ENCODE measurements at regions not wholly inside any gene's neighbourhood (a gene's known extent, or its start where the extent isn't known, plus 50 kb on each side); places are given as distances from the start of the nearest gene placed in this dataset.

DNA sequence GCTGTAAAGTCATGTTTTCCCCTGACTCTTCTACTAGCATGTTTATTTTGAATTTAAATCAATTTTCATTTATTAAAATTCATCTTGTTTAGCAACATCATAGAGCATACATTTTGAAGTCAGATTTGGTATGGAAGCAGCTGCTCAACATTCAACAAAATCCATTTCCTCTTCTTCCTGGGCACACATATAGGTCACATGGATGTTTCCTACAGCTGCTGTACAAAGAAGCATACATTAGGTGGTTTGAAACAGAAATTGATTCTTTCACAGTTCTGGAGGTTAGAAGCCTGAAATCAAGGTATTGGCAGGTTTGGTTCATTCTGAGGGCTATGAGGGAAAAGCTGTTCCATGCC, 495.2 kb downstream of the RFPL4B start:
- H3K9ac ChIP-seq, result no peak overlapping the region
- H3K79me2 ChIP-seq (ENCODE audit: insufficient read depth), result no peaks in the 10 kb centered on the region
- CTCF ChIA-PET, result interaction anchor here (0.6 to 1.6 kb wide), 3 partner anchors 36 to 1067 kb away, joined by 3 to 4 read pairs (median 4); no protein-coding TSS in a partner anchor
- no peak overlapping the region for H3K4me2 ChIP-seq
- no peak for DNase-seq
- POLR2A ChIA-PET, result no interaction called here
- no peaks in the 10 kb centered on the region for H3K9me2 ChIP-seq
- H3F3A ChIP-seq (replicated peaks; ENCODE audit: insufficient read depth), result peaks cover 7% of the 10 kb centered on the region
- no peak overlapping the region for H3K27ac ChIP-seq (ENCODE audit: low read depth in 2 of 2, low read length in 1 of 2)
- H3K36me3 ChIP-seq (replicated peaks in 1 of 2; ENCODE audit: control insufficient read depth in 1 of 2, insufficient read depth in 2 of 2, low read length in 1 of 2), result no peaks in the 10 kb centered on the region
- no peaks in the 10 kb centered on the region for H3K27me3 ChIP-seq (ENCODE audit: insufficient read depth)
- H2AFZ ChIP-seq (ENCODE audit: low read depth), result no peak overlapping the region
- peaks cover 0 to 18% of the 10 kb centered on the region in 2 experiments; a peak in 1 of 4 replicates for H3K4me1 ChIP-seq (ENCODE audit: control insufficient read depth in 1 of 2, insufficient read depth in 2 of 2, low read depth in 1 of 2, low read length in 1 of 2)
- TF ChIP-seq MXI1 (IDR thresholded peaks at IDR 0.05; ENCODE audit: low read depth, low read length) (no peak), EZH2phosphoT487 (IDR thresholded peaks at IDR 0.05; ENCODE audit: borderline replicate concordance, low read depth) (no peak), YY1 (IDR thresholded peaks at IDR 0.05; ENCODE audit: low read depth) (no peak), RCOR1 (IDR thresholded peaks at IDR 0.05; ENCODE audit: low read length) (no peak), RXRA (IDR thresholded peaks at IDR 0.05; ENCODE audit: borderline replicate concordance, low read depth) (no peak), POLR2AphosphoS5 (IDR thresholded peaks at IDR 0.05; ENCODE audit: low read depth, low read length) (no peak), CTCF (IDR thresholded peaks at IDR 0.05) (no peak), MEF2A (IDR thresholded peaks at IDR 0.05; ENCODE audit: borderline replicate concordance, low read depth) (no peak), FOSL2 (IDR thresholded peaks at IDR 0.05; ENCODE audit: borderline replicate concordance, low read depth) (no peak), REST (IDR thresholded peaks at IDR 0.05; ENCODE audit: low read depth, low read length) (no peak), JUND (IDR thresholded peaks at IDR 0.05) (no peak), TEAD4 (IDR thresholded peaks at IDR 0.05; ENCODE audit: borderline replicate concordance, insufficient read depth) (no peak), GABPA (IDR thresholded peaks at IDR 0.05; ENCODE audit: low read depth) (no peak), PBX3 (IDR thresholded peaks at IDR 0.05) (no peak), RAD21 (IDR thresholded peaks at IDR 0.05; ENCODE audit: low read length) (no peak)
- TF ChIP-seq, protein P1, sequence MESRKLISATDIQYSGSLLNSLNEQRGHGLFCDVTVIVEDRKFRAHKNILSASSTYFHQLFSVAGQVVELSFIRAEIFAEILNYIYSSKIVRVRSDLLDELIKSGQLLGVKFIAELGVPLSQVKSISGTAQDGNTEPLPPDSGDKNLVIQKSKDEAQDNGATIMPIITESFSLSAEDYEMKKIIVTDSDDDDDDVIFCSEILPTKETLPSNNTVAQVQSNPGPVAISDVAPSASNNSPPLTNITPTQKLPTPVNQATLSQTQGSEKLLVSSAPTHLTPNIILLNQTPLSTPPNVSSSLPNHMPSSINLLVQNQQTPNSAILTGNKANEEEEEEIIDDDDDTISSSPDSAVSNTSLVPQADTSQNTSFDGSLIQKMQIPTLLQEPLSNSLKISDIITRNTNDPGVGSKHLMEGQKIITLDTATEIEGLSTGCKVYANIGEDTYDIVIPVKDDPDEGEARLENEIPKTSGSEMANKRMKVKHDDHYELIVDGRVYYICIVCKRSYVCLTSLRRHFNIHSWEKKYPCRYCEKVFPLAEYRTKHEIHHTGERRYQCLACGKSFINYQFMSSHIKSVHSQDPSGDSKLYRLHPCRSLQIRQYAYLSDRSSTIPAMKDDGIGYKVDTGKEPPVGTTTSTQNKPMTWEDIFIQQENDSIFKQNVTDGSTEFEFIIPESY (IDR thresholded peaks at IDR 0.05; ENCODE audit: borderline replicate concordance, low read depth), result no peak
- no peaks in the 10 kb centered on the region for H4K20me1 ChIP-seq (ENCODE audit: insufficient read depth)
- no peaks in the 10 kb centered on the region for H3K9me3 ChIP-seq
- no peak overlapping the region for H3K4me3 ChIP-seq (ENCODE audit: low read depth in 2 of 2, low read length in 1 of 2)

Data from SK-N-SH (cell line).